LNCAP (cell line): ENCODE measurements at regions not wholly inside any gene's neighbourhood (a gene's known extent, or its start where the extent isn't known, plus 50 kb on each side); places are given as distances from the start of the nearest gene placed in this dataset.

Experiments used
- CTCF ChIP-seq: fragments of 450-650 bp; IDR thresholded peaks from 2 replicates; pipeline ENCODE4 v1.5.1; 2017; ENCODE audit warnings: mild to moderate bottlenecking

GRCh38 chr1:67534627-67535065 is 104.4 kb upstream of the SERBP1 start:
- TF ChIP-seq CTCF: no peak

- peak; percentile 96 for TF ChIP-seq CTCF
Measured at GRCh38 chr1:67535474-67535873, 105.3 kb upstream of the SERBP1 start.

- TF ChIP-seq CTCF: no peak
Measured at GRCh38 chr1:67536957-67537666, 106.9 kb upstream of the SERBP1 start.

GRCh38 chr1:67537667-67538018 is 107.4 kb upstream of the SERBP1 start:
- no peak for TF ChIP-seq CTCF

GRCh38 chr1:67540025-67540732 is 110.0 kb upstream of the SERBP1 start:
- TF ChIP-seq CTCF: no peak

- TF ChIP-seq CTCF: no peak
Measured at GRCh38 chr1:67540733-67541125, 110.5 kb upstream of the SERBP1 start.

- no peak for TF ChIP-seq CTCF
Measured at GRCh38 chr1:67542747-67543146, 112.5 kb upstream of the SERBP1 start.
